GM12892 (cell line): ENCODE measurements at regions not wholly inside any gene's neighbourhood (a gene's known extent, or its start where the extent isn't known, plus 50 kb on each side); places are given as distances from the start of the nearest gene placed in this dataset.

Source experiments
- POLR2A ChIP-seq: IDR thresholded peaks from 2 replicates; pipeline ENCODE4 v1.6.1; 2011; ENCODE audit warnings: low read depth, low read length, control low read depth
- POLR2AphosphoS5 ChIP-seq: IDR thresholded peaks from 2 replicates; pipeline ENCODE4 v1.6.1; 2011; ENCODE audit warnings: low read depth, low read length, control low read depth
- TAF1 ChIP-seq: IDR thresholded peaks from 2 replicates; pipeline ENCODE4 v1.6.1; 2011; ENCODE audit warnings: low read depth, mild to moderate bottlenecking, control low read depth, low read length, borderline replicate concordance

GRCh38 chr2:118437501-118437900 is 349.2 kb downstream of the INSIG2 start:
- TF ChIP-seq TAF1 (no peak), POLR2AphosphoS5 (no peak), POLR2A (no peak)
